H1 (cell line): ENCODE measurements at regions not wholly inside any gene's neighbourhood (a gene's known extent, or its start where the extent isn't known, plus 50 kb on each side); places are given as distances from the start of the nearest gene placed in this dataset.

Experiments
- CTCF ChIA-PET: fragments of 300-600 bp; sonication (Branson Sonifier 250); formaldehyde crosslinking; loops from one replicate; lab custom pipeline; 2021; ENCODE audit not compliant: partially characterized antibody; lab: Charles Lee
- POLR2A ChIA-PET: fragments of 300-600 bp; sonication (Branson Sonifier 250); formaldehyde crosslinking; loops from one replicate; lab custom pipeline; 2021; ENCODE audit warnings: inconsistent platforms; ENCODE audit not compliant: partially characterized antibody; lab: Charles Lee
- DNase-seq, 2 experiments: peaks; one replicate each; pipeline versions ENCODE4 v3.0.0 to v3.0.0-alpha.2; 2010 to 2022; ENCODE audit warnings: low spot score in 2 of 2, low read depth in 1 of 2, mixed read lengths in 1 of 2
- FAIRE-seq: peaks from 2 replicates; lab custom pipeline; 2011; peaks lifted over from hg19 to GRCh38; lab: Jason Lieb, UNC
- H2AFZ ChIP-seq: 2 replicates; pipeline ENCODE4 v1.8.1; 2012; ENCODE audit warnings: low read length, inconsistent platforms
- H2AK5ac ChIP-seq: 2 replicates; pipeline ENCODE4 v1.6.1; 2013; ENCODE audit warnings: low read depth, low read length
- H2BK120ac ChIP-seq: replicated peaks from 2 replicates; pipeline ENCODE3; 2013; ENCODE audit warnings: low read depth, low read length, inconsistent platforms
- H2BK12ac ChIP-seq: 2 replicates; pipeline ENCODE4 v1.6.1; 2013; ENCODE audit warnings: low read depth, low read length
- H2BK15ac ChIP-seq: 2 replicates; pipeline ENCODE4 v1.6.1; 2013; ENCODE audit warnings: low read length
- H2BK20ac ChIP-seq: 2 replicates; pipeline ENCODE4 v1.6.1; 2013; ENCODE audit warnings: low read length
- H2BK5ac ChIP-seq: 2 replicates; pipeline ENCODE4 v1.6.1; 2013; ENCODE audit warnings: low read depth, low read length
- H3K14ac ChIP-seq: 2 replicates; pipeline ENCODE4 v1.6.1; 2013; ENCODE audit warnings: inconsistent platforms; ENCODE audit not compliant: insufficient read length
- H3K18ac ChIP-seq: 2 replicates; pipeline ENCODE4 v1.6.1; 2013; ENCODE audit warnings: low read length; ENCODE audit errors: extremely low read depth
- H3K23ac ChIP-seq: 2 replicates; pipeline ENCODE4 v1.6.1; 2013; ENCODE audit warnings: inconsistent platforms; ENCODE audit not compliant: insufficient read length
- H3K23me2 ChIP-seq: 2 replicates; pipeline ENCODE4 v1.6.1; 2013; ENCODE audit warnings: low read depth, low read length
- H3K27ac ChIP-seq: 2 replicates; pipeline ENCODE4 v1.6.1; 2011; ENCODE audit warnings: low read depth, low read length, inconsistent platforms
- H3K27me3 ChIP-seq, 4 experiments: replicated peaks in 1 of 4; 1 replicate in 1 of 4; 2 replicates in 3 of 4; pipeline versions ENCODE4 v1.6.1 to v1.8.1; 2011 to 2013; ENCODE audit warnings: low read length in 3 of 4, mild to moderate bottlenecking in 3 of 4, inconsistent platforms in 2 of 4, mixed read lengths in 2 of 4, moderate library complexity in 1 of 4; ENCODE audit not compliant: control insufficient read depth in 3 of 4, insufficient read depth in 3 of 4; ENCODE audit errors: extremely low read depth in 1 of 4
- H3K36me3 ChIP-seq, 4 experiments: 2 replicates each; pipeline versions ENCODE4 v1.6.1 to v1.8.1; 2011 to 2013; ENCODE audit warnings: mild to moderate bottlenecking in 4 of 4, low read length in 3 of 4, moderate library complexity in 2 of 4, control low read depth in 1 of 4, inconsistent platforms in 1 of 4; ENCODE audit not compliant: insufficient read depth in 4 of 4, control insufficient read depth in 2 of 4
- H3K4ac ChIP-seq: replicated peaks from 2 replicates; pipeline ENCODE3; 2013; ENCODE audit warnings: low read length, low read depth, mixed read lengths, inconsistent platforms; ENCODE audit not compliant: insufficient read length
- H3K4me1 ChIP-seq, 4 experiments: replicated peaks in 1 of 4; 1 replicate in 1 of 4; 2 replicates in 3 of 4; pipeline versions ENCODE4 v1.6.1 to v1.8.1; 2011 to 2013; ENCODE audit warnings: low read length in 3 of 4, inconsistent platforms in 2 of 4, mixed read lengths in 1 of 4; ENCODE audit not compliant: insufficient read depth in 4 of 4, control insufficient read depth in 3 of 4
- H3K4me2 ChIP-seq, 2 experiments: 2 replicates each; pipeline versions ENCODE4 v1.6.1 to v1.8.1; 2011 to 2013; ENCODE audit warnings: low read depth in 2 of 2, low read length in 2 of 2, control low read depth in 1 of 2, inconsistent platforms in 1 of 2, mild to moderate bottlenecking in 1 of 2; ENCODE audit not compliant: insufficient read depth in 1 of 2
- H3K4me3 ChIP-seq, 4 experiments: fragments of 200-600, 300-600 bp in 1 of 4; sonication (generic), shearing (Covaris generic), sonication (Bioruptor Twin) in 1 of 4; 2 replicates each; pipeline versions ENCODE4 v1.5.1 to v1.8.1; 2011 to 2016; ENCODE audit warnings: low read length in 4 of 4, low read depth in 3 of 4, control low read depth in 2 of 4, inconsistent platforms in 2 of 4, mild to moderate bottlenecking in 2 of 4, mixed read lengths in 1 of 4, moderate library complexity in 1 of 4; ENCODE audit not compliant: insufficient read depth in 2 of 4; ENCODE audit errors: extremely low read depth in 1 of 4
- H3K56ac ChIP-seq: replicated peaks from 2 replicates; pipeline ENCODE3; 2013; ENCODE audit warnings: low read depth, mild to moderate bottlenecking, mixed read lengths, low read length, inconsistent platforms; ENCODE audit not compliant: insufficient read length
- H3K79me1 ChIP-seq: 2 replicates; pipeline ENCODE4 v1.6.1; 2013; ENCODE audit warnings: low read depth, low read length, control low read depth
- H3K79me2 ChIP-seq, 2 experiments: 2 replicates each; pipeline versions ENCODE4 v1.6.1 to v1.8.1; 2012 to 2013; ENCODE audit warnings: low read length in 2 of 2, mild to moderate bottlenecking in 2 of 2, inconsistent platforms in 1 of 2; ENCODE audit not compliant: insufficient read depth in 2 of 2, control insufficient read depth in 1 of 2
- H3K9ac ChIP-seq, 4 experiments: replicated peaks in 1 of 4; 1 replicate in 1 of 4; 2 replicates in 3 of 4; pipeline versions ENCODE4 v1.6.1 to v1.8.1; 2011 to 2013; ENCODE audit warnings: low read depth in 3 of 4, low read length in 3 of 4, control low read depth in 2 of 4, mild to moderate bottlenecking in 2 of 4, moderate library complexity in 2 of 4, inconsistent platforms in 1 of 4; ENCODE audit errors: extremely low read depth in 1 of 4
- H3K9me3 ChIP-seq, 2 experiments: 2 replicates each; pipeline versions ENCODE4 v1.6.1 to v1.8.1; 2012 to 2013; ENCODE audit warnings: mild to moderate bottlenecking in 2 of 2, moderate library complexity in 2 of 2, control low read depth in 1 of 2, inconsistent platforms in 1 of 2, low read depth in 1 of 2, low read length in 1 of 2, mixed read lengths in 1 of 2; ENCODE audit not compliant: insufficient read depth in 2 of 2
- H4K20me1 ChIP-seq, 2 experiments: replicated peaks in 1 of 2; 2 replicates each; pipeline versions ENCODE3 to v1.8.1; 2011 to 2013; ENCODE audit warnings: inconsistent platforms in 2 of 2, low read length in 2 of 2, mild to moderate bottlenecking in 1 of 2; ENCODE audit not compliant: insufficient read depth in 2 of 2, control insufficient read depth in 1 of 2
- H4K5ac ChIP-seq: 2 replicates; pipeline ENCODE4 v1.6.1; 2013; ENCODE audit warnings: low read length, low read depth, mixed read lengths, inconsistent platforms; ENCODE audit not compliant: insufficient read length
- H4K8ac ChIP-seq: 2 replicates; pipeline ENCODE4 v1.8.0; 2013; ENCODE audit warnings: mild to moderate bottlenecking, moderate library complexity, low read length, inconsistent platforms; ENCODE audit not compliant: insufficient read depth; ENCODE audit errors: extremely low read depth
- H4K91ac ChIP-seq: replicated peaks from 2 replicates; pipeline ENCODE3; 2013; ENCODE audit warnings: low read length, mixed read lengths, inconsistent platforms; ENCODE audit not compliant: insufficient read length
- BACH1 ChIP-seq: IDR thresholded peaks from 2 replicates; pipeline ENCODE4 v1.6.1; 2012; ENCODE audit warnings: low read length, improper control_type of control experiment
- CEBPB ChIP-seq: IDR thresholded peaks from 2 replicates; pipeline ENCODE4 v1.6.1; 2012; ENCODE audit warnings: low read depth, low read length
- GABPA ChIP-seq: IDR thresholded peaks from 2 replicates; pipeline ENCODE4 v1.6.1; 2011; ENCODE audit warnings: mild to moderate bottlenecking, low read length, moderate library complexity, borderline replicate concordance; ENCODE audit not compliant: insufficient read depth
- JUN ChIP-seq: IDR thresholded peaks from 2 replicates; pipeline ENCODE4 v1.6.1; 2011; ENCODE audit warnings: low read depth, mild to moderate bottlenecking, improper control_type of control experiment, low read length
- JUND ChIP-seq: IDR thresholded peaks from 2 replicates; pipeline ENCODE4 v1.6.1; 2011; ENCODE audit warnings: mild to moderate bottlenecking, improper control_type of control experiment, low read length
- KDM1A ChIP-seq: fragments of 200-600, 300-600 bp; sonication (generic); IDR thresholded peaks from 2 replicates; pipeline ENCODE4 v1.7.1; 2016; ENCODE audit warnings: mild to moderate bottlenecking, low read length, borderline replicate concordance
- MAFK ChIP-seq: IDR thresholded peaks from 2 replicates; pipeline ENCODE4 v1.6.1; 2012; ENCODE audit warnings: low read depth, mild to moderate bottlenecking, improper control_type of control experiment, low read length
- MAX ChIP-seq: IDR thresholded peaks from 2 replicates; pipeline ENCODE4 v1.6.1; 2012; ENCODE audit warnings: inconsistent platforms
- POLR2AphosphoS5 ChIP-seq: IDR thresholded peaks from 2 replicates; pipeline ENCODE4 v1.6.1; 2011; ENCODE audit warnings: low read depth, low read length
- SIRT6 ChIP-seq: IDR thresholded peaks from one replicate; pipeline ENCODE4 v1.7.1; 2012; ENCODE audit warnings: low read length, inconsistent platforms
- SUZ12 ChIP-seq: fragments of 200-600 bp; sonication (generic); IDR thresholded peaks from 2 replicates; pipeline ENCODE4 v1.6.1; 2012; ENCODE audit warnings: mild to moderate bottlenecking, inconsistent platforms, low read length, moderate library complexity, mixed read lengths
- TAF7 ChIP-seq: optimal IDR thresholded peaks from 2 replicates; pipeline ENCODE3; 2011; ENCODE audit warnings: low read depth, mild to moderate bottlenecking, inconsistent platforms, low read length, moderate library complexity, borderline replicate concordance
- TBP ChIP-seq: IDR thresholded peaks from 2 replicates; pipeline ENCODE4 v1.6.1; 2011; ENCODE audit warnings: low read depth, low read length, improper control_type of control experiment
- WGBS, 2 experiments: shearing (Covaris generic) in 1 of 2; methylation state at CpG; one replicate each; pipeline versions ENCODE4 v1.1.6 to v1.1.7; 2013 to 2015; ENCODE audit warnings: low lambda C conversion rate in 2 of 2, mixed read lengths in 2 of 2, inconsistent platforms in 1 of 2, low coverage in 1 of 2, missing lambda C conversion rate in 1 of 2; ENCODE audit not compliant: insufficient replicate concordance in 2 of 2, insufficient coverage in 1 of 2, insufficient read length in 1 of 2; ENCODE audit errors: extremely low coverage in 1 of 2, missing lambda C conversion rate in 1 of 2; 5-methylcytosine and 5-hydroxymethylcytosine counted together
- TF ChIP-seq, protein P1 (sequence below), 3 experiments: IDR thresholded peaks; 1 replicate in 2 of 3; 2 replicates in 1 of 3; pipeline versions ENCODE4 v1.5.1 to v1.6.1; 2011; ENCODE audit warnings: low read length in 3 of 3, mild to moderate bottlenecking in 3 of 3, inconsistent platforms in 2 of 3, low read depth in 1 of 3, moderate library complexity in 1 of 3; ENCODE audit not compliant: insufficient read depth in 1 of 3; ENCODE audit errors: control extremely low read depth in 1 of 3

- H3K4me3 ChIP-seq = no peak overlapping the region
- DNase-seq (no peak), FAIRE-seq (no peak)
- H3K56ac ChIP-seq = no peak overlapping the region
- H3K23ac ChIP-seq = no peak overlapping the region
- no peak overlapping the region for H3K27ac ChIP-seq
- H3K14ac ChIP-seq = no peak overlapping the region
- no peaks in the 10 kb centered on the region for H3K36me3 ChIP-seq
- H4K20me1 ChIP-seq = no peaks in the 10 kb centered on the region
- H2BK12ac ChIP-seq = no peak overlapping the region
- CTCF ChIA-PET = no interaction called here
- no peak overlapping the region for H3K4ac ChIP-seq
- H2AK5ac ChIP-seq = no peak overlapping the region
- H2AFZ ChIP-seq = no peak overlapping the region
- no peak overlapping the region for H2BK120ac ChIP-seq
- H3K79me2 ChIP-seq = no peaks in the 10 kb centered on the region
- H4K8ac ChIP-seq = no peak overlapping the region
- H3K23me2 ChIP-seq = no peaks in the 10 kb centered on the region
- H3K18ac ChIP-seq = no peak overlapping the region
- H4K5ac ChIP-seq = no peak overlapping the region
- no peaks in the 10 kb centered on the region for H3K79me1 ChIP-seq
- no peak overlapping the region for H3K9ac ChIP-seq
- H2BK5ac ChIP-seq = no peak overlapping the region
- no peaks in the 10 kb centered on the region for H3K4me1 ChIP-seq
- H3K9me3 ChIP-seq = no peaks in the 10 kb centered on the region
- 83% methylated on average over 6 of the region's 6 CpGs; no CpG with 5 or more reads in 1 of the 2 experiments for WGBS, 2 experiments
- H3K27me3 ChIP-seq = no peaks in the 10 kb centered on the region
- H2BK15ac ChIP-seq = no peak overlapping the region
- no peak overlapping the region for H2BK20ac ChIP-seq
- POLR2A ChIA-PET = no interaction called here
- no peak overlapping the region for H4K91ac ChIP-seq
- no peak overlapping the region for H3K4me2 ChIP-seq
- TF ChIP-seq, protein P1, sequence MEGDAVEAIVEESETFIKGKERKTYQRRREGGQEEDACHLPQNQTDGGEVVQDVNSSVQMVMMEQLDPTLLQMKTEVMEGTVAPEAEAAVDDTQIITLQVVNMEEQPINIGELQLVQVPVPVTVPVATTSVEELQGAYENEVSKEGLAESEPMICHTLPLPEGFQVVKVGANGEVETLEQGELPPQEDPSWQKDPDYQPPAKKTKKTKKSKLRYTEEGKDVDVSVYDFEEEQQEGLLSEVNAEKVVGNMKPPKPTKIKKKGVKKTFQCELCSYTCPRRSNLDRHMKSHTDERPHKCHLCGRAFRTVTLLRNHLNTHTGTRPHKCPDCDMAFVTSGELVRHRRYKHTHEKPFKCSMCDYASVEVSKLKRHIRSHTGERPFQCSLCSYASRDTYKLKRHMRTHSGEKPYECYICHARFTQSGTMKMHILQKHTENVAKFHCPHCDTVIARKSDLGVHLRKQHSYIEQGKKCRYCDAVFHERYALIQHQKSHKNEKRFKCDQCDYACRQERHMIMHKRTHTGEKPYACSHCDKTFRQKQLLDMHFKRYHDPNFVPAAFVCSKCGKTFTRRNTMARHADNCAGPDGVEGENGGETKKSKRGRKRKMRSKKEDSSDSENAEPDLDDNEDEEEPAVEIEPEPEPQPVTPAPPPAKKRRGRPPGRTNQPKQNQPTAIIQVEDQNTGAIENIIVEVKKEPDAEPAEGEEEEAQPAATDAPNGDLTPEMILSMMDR (IDR thresholded peaks at IDR 0.05; ENCODE audit: control extremely low read depth in 1 of 3, insufficient read depth in 1 of 3, low read depth in 1 of 3, low read length in 3 of 3) = no peak
- TF ChIP-seq POLR2AphosphoS5 (no peak), KDM1A (no peak), MAX (no peak), TAF7 (no peak), CEBPB (no peak), JUN (no peak), SIRT6 (no peak), TBP (no peak), JUND (no peak), SUZ12 (no peak), BACH1 (no peak), MAFK (no peak), GABPA (no peak)
Measured at GRCh38 chr6:167541544-167541943, 216.7 kb downstream of the TTLL2 start.
